Fibroblast of mammary gland (primary cell): ENCODE measurements at regions not wholly inside any gene's neighbourhood (a gene's known extent, or its start where the extent isn't known, plus 50 kb on each side); places are given as distances from the start of the nearest gene placed in this dataset.

Experiments used
- DNase-seq: peaks from one replicate; pipeline ENCODE4 v3.0.0-alpha.2; 2010; ENCODE audit warnings: low read depth
- H3K4me3 ChIP-seq: 2 replicates; pipeline ENCODE4 v1.5.1; 2011; ENCODE audit warnings: low read depth, mild to moderate bottlenecking, low read length, moderate library complexity; ENCODE audit not compliant: control insufficient read depth
- CTCF ChIP-seq: conservative IDR thresholded peaks from 2 replicates; pipeline ENCODE4 v1.5.1; 2011; ENCODE audit warnings: low read depth, low read length, inconsistent platforms; ENCODE audit not compliant: control insufficient read depth, insufficient read depth

- H3K4me3 ChIP-seq = no peak overlapping the region
- peak; percentile 41 for DNase-seq
- no peak for TF ChIP-seq CTCF
These were observed 320.4 kb upstream of the PROK2 start for GRCh38 chr3:72105306-72105705.

GRCh38 chr3:72102112-72102616 is 317.2 kb upstream of the PROK2 start:
- no peak for TF ChIP-seq CTCF
- peak; percentile 37 for DNase-seq
- no peak overlapping the region for H3K4me3 ChIP-seq

GRCh38 chr3:72101494-72101893 is 316.5 kb upstream of the PROK2 start:
- DNase-seq = no peak
- TF ChIP-seq CTCF = no peak
- H3K4me3 ChIP-seq = no peak overlapping the region

GRCh38 chr3:72100601-72101187 is 315.7 kb upstream of the PROK2 start:
- no peak for TF ChIP-seq CTCF
- peak overlapping the region; percentile 47 for H3K4me3 ChIP-seq
- DNase-seq = peak; percentile 89

GRCh38 chr3:72100080-72100511 is 315.1 kb upstream of the PROK2 start:
- DNase-seq = no peak
- H3K4me3 ChIP-seq = peak overlapping the region; percentile 47
- no peak for TF ChIP-seq CTCF

GRCh38 chr3:72099326-72100079 is 314.6 kb upstream of the PROK2 start:
- no peak for DNase-seq
- H3K4me3 ChIP-seq = peak overlapping the region; percentile 47
- TF ChIP-seq CTCF = no peak
